HepG2 (cell line): ENCODE measurements at regions not wholly inside any gene's neighbourhood (a gene's known extent, or its start where the extent isn't known, plus 50 kb on each side); places are given as distances from the start of the nearest gene placed in this dataset.

Source experiments
- ATAC-seq: fragments of 200-7000 bp; cut with Tn5 transposase; 3 replicates; pipeline ENCODE4 v1.9.1; 2020; ENCODE audit warnings: mild to moderate bottlenecking, moderate library complexity
- BruUV-seq: library from RNA; stranded (reverse); fragments of 400-500 nt; replicated peaks from 2 replicates; lab custom pipeline; 2021; lab: Mats Ljungman, UMichigan
- CTCF ChIA-PET: fragments of 300-600 bp; formaldehyde crosslinking; extraction: SDS; loops from one replicate; lab custom pipeline; 2021; ENCODE audit warnings: low total read pairs, inconsistent platforms, low intra/inter-chr PET ratio; lab: Yijun Ruan, JAX
- POLR2A ChIA-PET: fragments of 350-600 bp; sonication (Branson Sonifier 250); formaldehyde crosslinking; loops from one replicate; lab custom pipeline; 2020; ENCODE audit warnings: antibody characterized with exemption, inconsistent platforms; lab: Yijun Ruan, JAX
- DNase-seq: peaks from one replicate; pipeline ENCODE4 v3.0.0-alpha.2; 2015; ENCODE audit warnings: low spot score
- FAIRE-seq: peaks from 3 replicates; lab custom pipeline; 2011; peaks lifted over from hg19 to GRCh38; lab: Jason Lieb, UNC
- H2AFZ ChIP-seq: one replicate; pipeline ENCODE4 v1.6.1; 2011; ENCODE audit warnings: low read length, inconsistent platforms
- H3K27ac ChIP-seq: fragments of 300-600 bp; 3 replicates; pipeline ENCODE4 v1.8.0; 2011; ENCODE audit warnings: mixed run types, mild to moderate bottlenecking, mixed read lengths, low read length, inconsistent platforms; ENCODE audit not compliant: insufficient read depth; ENCODE audit errors: extremely low read length
- H3K27me3 ChIP-seq, 2 experiments: fragments of 200-600 bp in 1 of 2; 2 replicates in 1 of 2; 3 replicates in 1 of 2; pipeline versions ENCODE4 v1.6.0 to v1.8.0; 2011; ENCODE audit warnings: low read length in 2 of 2, mild to moderate bottlenecking in 2 of 2, moderate library complexity in 2 of 2, inconsistent platforms in 1 of 2; ENCODE audit not compliant: insufficient read depth in 2 of 2, control insufficient read depth in 1 of 2
- H3K36me3 ChIP-seq, 2 experiments: fragments of 200-600 bp in 1 of 2; replicated peaks in 1 of 2; 2 replicates in 1 of 2; 3 replicates in 1 of 2; pipeline versions ENCODE4 v1.5.1 to v1.8.0; 2011; ENCODE audit warnings: low read length in 2 of 2, inconsistent platforms in 1 of 2; ENCODE audit not compliant: insufficient read depth in 2 of 2, control insufficient read depth in 1 of 2
- H3K4me1 ChIP-seq: 2 replicates; pipeline ENCODE4 v1.5.1; 2012; ENCODE audit warnings: low read length, inconsistent platforms; ENCODE audit not compliant: insufficient read depth
- H3K4me2 ChIP-seq: 2 replicates; pipeline ENCODE4 v1.6.0; 2011; ENCODE audit warnings: low read depth, low read length, inconsistent platforms
- H3K4me3 ChIP-seq, 3 experiments: fragments of 200-600 bp in 1 of 3; sonication (generic), shearing (Covaris generic) in 1 of 3; replicated peaks in 1 of 3; 2 replicates each; pipeline ENCODE4 v1.5.1; 2011 to 2016; ENCODE audit warnings: low read length in 3 of 3, inconsistent platforms in 2 of 3, low read depth in 2 of 3, mild to moderate bottlenecking in 2 of 3, control low read depth in 1 of 3, mixed read lengths in 1 of 3; ENCODE audit not compliant: insufficient read depth in 1 of 3
- H3K79me2 ChIP-seq: one replicate; pipeline ENCODE4 v1.6.1; 2011; ENCODE audit warnings: low read length, inconsistent platforms; ENCODE audit not compliant: insufficient read depth
- H3K9ac ChIP-seq: 2 replicates; pipeline ENCODE4 v1.6.0; 2011; ENCODE audit warnings: mild to moderate bottlenecking, low read depth, low read length, inconsistent platforms; ENCODE audit not compliant: insufficient read depth
- H3K9me3 ChIP-seq: 2 replicates; pipeline ENCODE4 v1.5.1; 2012; ENCODE audit warnings: mild to moderate bottlenecking, low read length
- H4K20me1 ChIP-seq: 2 replicates; pipeline ENCODE4 v1.6.0; 2011; ENCODE audit warnings: inconsistent platforms, mild to moderate bottlenecking, low read length, moderate library complexity; ENCODE audit not compliant: insufficient read depth
- CREB3 ChIP-seq: sonication (generic); formaldehyde crosslinking; IDR thresholded peaks from 2 replicates; pipeline ENCODE4 v1.5.0; 2020; ENCODE audit warnings: missing genetic modification reagents
- EHMT2 ChIP-seq: fragments of 200-600 bp; sonication (generic); IDR thresholded peaks from 2 replicates; pipeline ENCODE4 v1.7.0; 2017; ENCODE audit warnings: antibody characterized with exemption, low read depth, low read length, borderline replicate concordance
- MLX ChIP-seq: IDR thresholded peaks from 2 replicates; pipeline ENCODE4 v1.6.1; 2016
- NAIF1 ChIP-seq: sonication (generic); formaldehyde crosslinking; IDR thresholded peaks from 2 replicates; pipeline ENCODE4 v1.5.0; 2020; ENCODE audit warnings: mild to moderate bottlenecking, missing genetic modification reagents, borderline replicate concordance
- PRMT3 ChIP-seq: sonication (generic); formaldehyde crosslinking; IDR thresholded peaks from 2 replicates; pipeline ENCODE4 v1.8.1; 2022; ENCODE audit warnings: low read depth, mild to moderate bottlenecking, moderate library complexity, missing genetic modification reagents, borderline replicate concordance
- SIX1 ChIP-seq: sonication (generic); formaldehyde crosslinking; IDR thresholded peaks from 2 replicates; pipeline ENCODE4 v1.4.0; 2020; ENCODE audit warnings: missing genetic modification reagents, borderline replicate concordance
- ZNF207 ChIP-seq: fragments of 450-650 bp; IDR thresholded peaks from 2 replicates; pipeline ENCODE4 v1.6.1; 2016; ENCODE audit warnings: antibody characterized with exemption, borderline replicate concordance
- ZNF256 ChIP-seq: sonication (generic); formaldehyde crosslinking; conservative IDR thresholded peaks from 2 replicates; pipeline ENCODE4 v1.4.0; 2020; ENCODE audit warnings: missing genetic modification reagents
- ZNF407 ChIP-seq: sonication (generic); formaldehyde crosslinking; IDR thresholded peaks from one replicate; pipeline ENCODE4 v1.5.1; 2020; ENCODE audit warnings: mild to moderate bottlenecking, missing genetic modification reagents; ENCODE audit errors: not compliant biosample characterization
- ZNF878 ChIP-seq: sonication (generic); formaldehyde crosslinking; IDR thresholded peaks from 2 replicates; pipeline ENCODE4 v1.8.1; 2023; ENCODE audit warnings: mild to moderate bottlenecking, missing genetic modification reagents, moderate library complexity
- WGBS: methylation state at CpG from one replicate; pipeline ENCODE4 v1.1.6; 2017; ENCODE audit warnings: low lambda C conversion rate; 5-methylcytosine and 5-hydroxymethylcytosine counted together
- in situ Hi-C: cut with HindIII; loops from 2 replicates; pipeline ENCODE4 v1.10.0; 2017; ENCODE audit warnings: low pct_unique_long_range_greater_than_20kb; ENCODE audit not compliant: extremely low pct_ligation_motif_present
- intact Hi-C: fragments of 100-400 bp; cut with micrococcal nuclease; formaldehyde crosslinking; loops from one replicate; pipeline ENCODE4 v1.10.0; 2022; ENCODE audit not compliant: unreplicated experiment
- TF ChIP-seq, protein P1 (sequence below): IDR thresholded peaks from 2 replicates; pipeline ENCODE4 v1.6.1; 2016; ENCODE audit warnings: low read depth, control low read depth
- TF ChIP-seq, protein P2 (sequence below): sonication (generic); formaldehyde crosslinking; IDR thresholded peaks from 2 replicates; pipeline ENCODE4 v1.5.0; 2020; ENCODE audit warnings: mild to moderate bottlenecking, missing genetic modification reagents, moderate library complexity

DNA sequence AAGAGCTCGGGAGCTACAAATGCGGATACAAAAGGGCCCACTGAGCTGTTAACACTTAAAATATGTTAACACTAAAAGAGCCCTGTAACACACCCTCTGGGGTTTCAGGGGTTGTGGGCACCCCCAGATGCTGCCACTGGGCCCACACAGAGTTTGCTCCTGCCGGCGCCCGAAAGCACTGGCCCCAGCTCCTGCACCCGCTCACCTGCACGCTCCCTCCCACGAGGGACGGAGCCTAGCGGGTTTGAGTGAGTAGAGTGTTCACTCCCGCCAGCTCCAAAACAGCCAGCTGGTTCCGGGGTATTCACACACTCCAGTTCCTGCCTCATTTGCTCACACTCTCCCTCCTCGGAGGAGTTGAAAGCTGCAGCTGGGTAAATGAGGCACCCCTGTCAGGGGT, 357.7 kb downstream of the ETNK1 start:
- CTCF ChIA-PET: no interaction called here
- DNase-seq: no peak
- H3K27me3 ChIP-seq: peaks cover 1 to 2% of the 10 kb centered on the region in 2 experiments; a peak in 1 of 5 replicates
- H3K9ac ChIP-seq: no peak overlapping the region
- H3K4me1 ChIP-seq: no peaks in the 10 kb centered on the region
- intact Hi-C loops: no loop called here
- H4K20me1 ChIP-seq: no peaks in the 10 kb centered on the region
- no TSS peak for BruUV-seq
- POLR2A ChIA-PET: no interaction called here
- no peak overlapping the region for H3K4me3 ChIP-seq
- FAIRE-seq: no peak
- 12% methylated on average over 13 of the region's 13 CpGs for WGBS
- H3K36me3 ChIP-seq: no peaks in the 10 kb centered on the region
- no peak for ATAC-seq
- no peak overlapping the region for H3K27ac ChIP-seq
- H3K79me2 ChIP-seq: no peaks in the 10 kb centered on the region
- no peak overlapping the region for H2AFZ ChIP-seq
- in situ Hi-C loops: no loop called here
- H3K9me3 ChIP-seq: no peaks in the 10 kb centered on the region
- no peak overlapping the region for H3K4me2 ChIP-seq
- no peak for TF ChIP-seq EHMT2
- no peak for TF ChIP-seq ZNF207
- TF ChIP-seq, protein P1, sequence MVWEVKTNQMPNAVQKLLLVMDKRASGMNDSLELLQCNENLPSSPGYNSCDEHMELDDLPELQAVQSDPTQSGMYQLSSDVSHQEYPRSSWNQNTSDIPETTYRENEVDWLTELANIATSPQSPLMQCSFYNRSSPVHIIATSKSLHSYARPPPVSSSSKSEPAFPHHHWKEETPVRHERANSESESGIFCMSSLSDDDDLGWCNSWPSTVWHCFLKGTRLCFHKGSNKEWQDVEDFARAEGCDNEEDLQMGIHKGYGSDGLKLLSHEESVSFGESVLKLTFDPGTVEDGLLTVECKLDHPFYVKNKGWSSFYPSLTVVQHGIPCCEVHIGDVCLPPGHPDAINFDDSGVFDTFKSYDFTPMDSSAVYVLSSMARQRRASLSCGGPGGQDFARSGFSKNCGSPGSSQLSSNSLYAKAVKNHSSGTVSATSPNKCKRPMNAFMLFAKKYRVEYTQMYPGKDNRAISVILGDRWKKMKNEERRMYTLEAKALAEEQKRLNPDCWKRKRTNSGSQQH (CRISPR knock-in tag): no peak
- no peak for TF ChIP-seq PRMT3 (CRISPR knock-in tag)
- TF ChIP-seq SIX1: no peak
- no peak for TF ChIP-seq NAIF1 (CRISPR knock-in tag)
- no peak for TF ChIP-seq ZNF407 (CRISPR knock-in tag)
- TF ChIP-seq, protein P2, sequence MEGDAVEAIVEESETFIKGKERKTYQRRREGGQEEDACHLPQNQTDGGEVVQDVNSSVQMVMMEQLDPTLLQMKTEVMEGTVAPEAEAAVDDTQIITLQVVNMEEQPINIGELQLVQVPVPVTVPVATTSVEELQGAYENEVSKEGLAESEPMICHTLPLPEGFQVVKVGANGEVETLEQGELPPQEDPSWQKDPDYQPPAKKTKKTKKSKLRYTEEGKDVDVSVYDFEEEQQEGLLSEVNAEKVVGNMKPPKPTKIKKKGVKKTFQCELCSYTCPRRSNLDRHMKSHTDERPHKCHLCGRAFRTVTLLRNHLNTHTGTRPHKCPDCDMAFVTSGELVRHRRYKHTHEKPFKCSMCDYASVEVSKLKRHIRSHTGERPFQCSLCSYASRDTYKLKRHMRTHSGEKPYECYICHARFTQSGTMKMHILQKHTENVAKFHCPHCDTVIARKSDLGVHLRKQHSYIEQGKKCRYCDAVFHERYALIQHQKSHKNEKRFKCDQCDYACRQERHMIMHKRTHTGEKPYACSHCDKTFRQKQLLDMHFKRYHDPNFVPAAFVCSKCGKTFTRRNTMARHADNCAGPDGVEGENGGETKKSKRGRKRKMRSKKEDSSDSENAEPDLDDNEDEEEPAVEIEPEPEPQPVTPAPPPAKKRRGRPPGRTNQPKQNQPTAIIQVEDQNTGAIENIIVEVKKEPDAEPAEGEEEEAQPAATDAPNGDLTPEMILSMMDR (CRISPR knock-in tag): no peak
- no peak for TF ChIP-seq ZNF878 (CRISPR knock-in tag)
- no peak for TF ChIP-seq ZNF256 (CRISPR knock-in tag)
- TF ChIP-seq CREB3 (CRISPR knock-in tag): no peak
- TF ChIP-seq MLX (CRISPR knock-in tag): no peak
